Nephron (organoid): ENCODE measurements at regions not wholly inside any gene's neighbourhood (a gene's known extent, or its start where the extent isn't known, plus 50 kb on each side); places are given as distances from the start of the nearest gene placed in this dataset.
"Not testable (repeated sequence)": the region's sequence is repeated elsewhere in the genome, so short reads cannot be mapped to it uniquely, and the experiment has no call there.

Experiments
- H3K27ac Mint-ChIP-seq, 3 experiments: 2 replicates each; pipeline ENCODE4 v1.8.0; 2020; ENCODE audit warnings: mixed read lengths in 3 of 3, mild to moderate bottlenecking in 2 of 3, moderate library complexity in 1 of 3
- H3K27me3 Mint-ChIP-seq: 2 replicates; pipeline ENCODE4 v1.8.0; 2021; ENCODE audit warnings: low read depth, mild to moderate bottlenecking, moderate library complexity, mixed read lengths
- H3K36me3 Mint-ChIP-seq: 2 replicates; pipeline ENCODE4 v1.8.0; 2020; ENCODE audit warnings: low read depth, mixed read lengths
- H3K4me1 Mint-ChIP-seq: 2 replicates; pipeline ENCODE4 v1.8.0; 2020; ENCODE audit warnings: mixed read lengths
- H3K4me3 Mint-ChIP-seq, 3 experiments: 2 replicates each; pipeline ENCODE4 v1.8.0; 2020; ENCODE audit warnings: mild to moderate bottlenecking in 3 of 3, mixed read lengths in 3 of 3, moderate library complexity in 2 of 3
- H3K9me3 Mint-ChIP-seq: 2 replicates; pipeline ENCODE4 v1.8.0; 2020; ENCODE audit warnings: mixed read lengths
- CTCF ChIP-seq, 3 experiments: fragments of 200-600 bp; sonication (generic); IDR thresholded peaks; one replicate each; pipeline ENCODE4 v1.5.0; 2021; ENCODE audit warnings: antibody characterized with exemption in 3 of 3; ENCODE audit not compliant: unreplicated experiment in 3 of 3

- H3K27ac Mint-ChIP-seq: no peak overlapping the region
- no peaks in the 10 kb centered on the region for H3K36me3 Mint-ChIP-seq
- H3K9me3 Mint-ChIP-seq: peaks cover 4% of the 10 kb centered on the region
- no peak for TF ChIP-seq CTCF (IDR thresholded peaks at IDR 0.05; ENCODE audit: unreplicated experiment in 3 of 3)
- H3K4me1 Mint-ChIP-seq: no peaks in the 10 kb centered on the region
- no peak overlapping the region for H3K4me3 Mint-ChIP-seq
- no peaks in the 10 kb centered on the region for H3K27me3 Mint-ChIP-seq
Observed at GRCh38 chr10:22158426-22158825, 59.4 kb downstream of the EBLN1 start.

- Mint-ChIP-seq H3K4me3 (no peak overlapping the region), H3K9me3 (peaks cover 13% of the 10 kb centered on the region), H3K4me1 (no peaks in the 10 kb centered on the region), H3K36me3 (no peaks in the 10 kb centered on the region), H3K27me3 (no peaks in the 10 kb centered on the region), H3K27ac (no peak overlapping the region)
- no peak for TF ChIP-seq CTCF (IDR thresholded peaks at IDR 0.05; ENCODE audit: unreplicated experiment in 3 of 3)
Observed at GRCh38 chr10:22156750-22157149, 61.1 kb downstream of the EBLN1 start.

GRCh38 chr10:22152403-22152802 lies 65.4 kb downstream of the EBLN1 start:
- no peak for TF ChIP-seq CTCF (IDR thresholded peaks at IDR 0.05; ENCODE audit: unreplicated experiment in 3 of 3)
- Mint-ChIP-seq H3K9me3 (peaks cover 26% of the 10 kb centered on the region), H3K4me3 (no peak overlapping the region), H3K27ac (no peak overlapping the region), H3K27me3 (no peaks in the 10 kb centered on the region), H3K36me3 (peaks cover 3% of the 10 kb centered on the region), H3K4me1 (peaks cover 6% of the 10 kb centered on the region)

GRCh38 chr10:22150842-22151241 lies 67.0 kb downstream of the EBLN1 start:
- H3K4me3 Mint-ChIP-seq: no peak overlapping the region
- H3K27ac Mint-ChIP-seq: no peak overlapping the region
- no peaks in the 10 kb centered on the region for H3K27me3 Mint-ChIP-seq
- peaks cover 6% of the 10 kb centered on the region for H3K4me1 Mint-ChIP-seq
- peaks cover 35% of the 10 kb centered on the region for H3K9me3 Mint-ChIP-seq
- peaks cover 3% of the 10 kb centered on the region for H3K36me3 Mint-ChIP-seq
- no peak for TF ChIP-seq CTCF (IDR thresholded peaks at IDR 0.05; ENCODE audit: unreplicated experiment in 3 of 3)

- peaks cover 35% of the 10 kb centered on the region for H3K9me3 Mint-ChIP-seq
- peaks cover 3% of the 10 kb centered on the region for H3K36me3 Mint-ChIP-seq
- no peaks in the 10 kb centered on the region for H3K27me3 Mint-ChIP-seq
- no peak overlapping the region for H3K4me3 Mint-ChIP-seq
- H3K27ac Mint-ChIP-seq: no peak overlapping the region
- TF ChIP-seq CTCF (IDR thresholded peaks at IDR 0.05; ENCODE audit: unreplicated experiment in 3 of 3): no peak
- H3K4me1 Mint-ChIP-seq: peaks cover 6% of the 10 kb centered on the region
Observed at GRCh38 chr10:22148961-22149360, 68.9 kb downstream of the EBLN1 start.

GRCh38 chr10:22145873-22146272 lies 71.9 kb downstream of the EBLN1 start:
- not testable (repeated sequence) for H3K4me1 Mint-ChIP-seq, H3K27ac Mint-ChIP-seq, H3K27me3 Mint-ChIP-seq, H3K4me3 Mint-ChIP-seq, H3K36me3 Mint-ChIP-seq
- H3K9me3 Mint-ChIP-seq: peaks cover 17% of the 10 kb centered on the region
